Tibial nerve (tissue), 4 donors: ENCODE measurements at regions not wholly inside any gene's neighbourhood (a gene's known extent, or its start where the extent isn't known, plus 50 kb on each side); places are given as distances from the start of the nearest gene placed in this dataset.
"Not testable (repeated sequence)": the region's sequence is repeated elsewhere in the genome, so short reads cannot be mapped to it uniquely, and the experiment has no call there.

Experiments
- DNase-seq, 2 donors: peaks; one replicate each; pipeline ENCODE4 v3.0.0-alpha.2; 2019; ENCODE audit warnings: low spot score in 2 of 2
- H3K27ac ChIP-seq, 4 donors: fragments of 200-600 bp; sonication (generic) in 3 of 4; one replicate each; pipeline ENCODE4 v1.5.1; 2017 to 2019; ENCODE audit warnings: mild to moderate bottlenecking in 1 of 4
- H3K27me3 ChIP-seq, 2 donors: fragments of 200-600 bp; sonication (generic) in 1 of 2; one replicate each; pipeline versions ENCODE4 v1.5.1 to v1.6.0; 2017 to 2019
- H3K36me3 ChIP-seq, 3 donors: fragments of 200-600 bp; sonication (generic); one replicate each; pipeline ENCODE4 v1.5.1; 2018 to 2019
- H3K4me1 ChIP-seq, 4 donors: fragments of 200-600 bp; sonication (generic) in 3 of 4; one replicate each; pipeline ENCODE4 v1.5.1; 2017 to 2019
- H3K4me3 ChIP-seq, 4 donors: fragments of 200-600 bp; sonication (generic) in 3 of 4; one replicate each; pipeline ENCODE4 v1.5.1; 2017 to 2019; ENCODE audit warnings: mild to moderate bottlenecking in 1 of 4, moderate library complexity in 1 of 4
- H3K9me3 ChIP-seq, 4 donors: fragments of 200-600 bp; sonication (generic) in 3 of 4; one replicate each; pipeline ENCODE4 v1.5.1; 2017 to 2019
- EP300 ChIP-seq, 2 donors: sonication (generic); formaldehyde crosslinking; IDR thresholded peaks; one replicate each; pipeline ENCODE4 v1.6.1; 2017; ENCODE audit warnings: antibody characterized with exemption in 2 of 2, mild to moderate bottlenecking in 1 of 2
- POLR2A ChIP-seq, 2 donors: fragments of 450-650 bp; IDR thresholded peaks; one replicate each; pipeline ENCODE4 v1.6.1; 2017; ENCODE audit warnings: antibody characterized with exemption in 2 of 2, mild to moderate bottlenecking in 2 of 2, moderate library complexity in 2 of 2
- WGBS, 2 donors: methylation state at CpG; one replicate each; pipeline ENCODE4 v1.1.5; 2018; 5-methylcytosine and 5-hydroxymethylcytosine counted together
- TF ChIP-seq, protein P1 (sequence below), 5 experiments: fragments of 200-600 bp in 3 of 5; fragments of 450-650 bp in 2 of 5; sonication (generic) in 3 of 5; IDR thresholded peaks; one replicate each; pipeline ENCODE4 v1.5.1; 2016 to 2019; ENCODE audit warnings: antibody characterized with exemption in 5 of 5, mild to moderate bottlenecking in 3 of 5, moderate library complexity in 2 of 5

GRCh38 chr4:111362941-111363361 is 740.1 kb upstream of the PITX2 start:
- 50 to 55% methylated on average over 1 of the region's 1 CpG for WGBS, 2 donors
- no peak overlapping the region for H3K4me3 ChIP-seq
- peak; percentile 26 to 41 for DNase-seq
- peaks cover 0 to 5% (median 0%) of the 10 kb centered on the region in 4 donors for H3K9me3 ChIP-seq
- TF ChIP-seq, protein P1, sequence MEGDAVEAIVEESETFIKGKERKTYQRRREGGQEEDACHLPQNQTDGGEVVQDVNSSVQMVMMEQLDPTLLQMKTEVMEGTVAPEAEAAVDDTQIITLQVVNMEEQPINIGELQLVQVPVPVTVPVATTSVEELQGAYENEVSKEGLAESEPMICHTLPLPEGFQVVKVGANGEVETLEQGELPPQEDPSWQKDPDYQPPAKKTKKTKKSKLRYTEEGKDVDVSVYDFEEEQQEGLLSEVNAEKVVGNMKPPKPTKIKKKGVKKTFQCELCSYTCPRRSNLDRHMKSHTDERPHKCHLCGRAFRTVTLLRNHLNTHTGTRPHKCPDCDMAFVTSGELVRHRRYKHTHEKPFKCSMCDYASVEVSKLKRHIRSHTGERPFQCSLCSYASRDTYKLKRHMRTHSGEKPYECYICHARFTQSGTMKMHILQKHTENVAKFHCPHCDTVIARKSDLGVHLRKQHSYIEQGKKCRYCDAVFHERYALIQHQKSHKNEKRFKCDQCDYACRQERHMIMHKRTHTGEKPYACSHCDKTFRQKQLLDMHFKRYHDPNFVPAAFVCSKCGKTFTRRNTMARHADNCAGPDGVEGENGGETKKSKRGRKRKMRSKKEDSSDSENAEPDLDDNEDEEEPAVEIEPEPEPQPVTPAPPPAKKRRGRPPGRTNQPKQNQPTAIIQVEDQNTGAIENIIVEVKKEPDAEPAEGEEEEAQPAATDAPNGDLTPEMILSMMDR (IDR thresholded peaks at IDR 0.05), result no peak
- TF ChIP-seq POLR2A (IDR thresholded peaks at IDR 0.05) (no peak), EP300 (IDR thresholded peaks at IDR 0.05) (no peak)
- no peaks in the 10 kb centered on the region for H3K27me3 ChIP-seq
- H3K4me1 ChIP-seq, result no peaks in the 10 kb centered on the region
- no peak overlapping the region for H3K27ac ChIP-seq
- H3K36me3 ChIP-seq, result no peaks in the 10 kb centered on the region

DNA sequence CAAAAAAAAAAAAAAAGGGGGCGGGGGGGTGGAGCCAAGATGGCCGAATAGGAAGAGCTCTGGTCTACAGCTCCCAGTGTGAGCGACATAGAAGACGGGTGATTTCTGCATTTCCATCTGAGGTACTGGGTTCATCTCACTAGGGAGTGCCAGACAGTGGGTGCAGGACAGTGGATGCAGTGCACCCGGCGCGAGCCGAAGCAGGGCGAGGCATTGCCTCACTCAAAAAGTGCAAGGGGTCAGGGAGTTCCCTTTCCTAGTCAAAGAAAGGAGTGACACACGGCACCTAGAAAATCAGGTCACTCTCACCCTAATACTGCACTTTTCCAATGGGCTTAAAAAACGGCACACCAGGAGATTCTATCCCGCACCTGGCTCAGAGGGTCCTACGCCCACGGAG is 755.0 kb upstream of the PITX2 start:
- not testable (repeated sequence) for DNase-seq, H3K4me3 ChIP-seq, H3K27ac ChIP-seq, H3K36me3 ChIP-seq, H3K4me1 ChIP-seq, H3K27me3 ChIP-seq
- WGBS, 2 donors, result 92 to 94% methylated on average over 14 of the region's 14 CpGs
- H3K9me3 ChIP-seq, result peaks cover 0 to 16% (median 0%) of the 10 kb centered on the region in 4 donors

- H3K4me1 ChIP-seq, result no peaks in the 10 kb centered on the region
- 39 to 58% methylated on average over 1 of the region's 1 CpG for WGBS, 2 donors
- H3K9me3 ChIP-seq, result no peaks in the 10 kb centered on the region
- H3K36me3 ChIP-seq, result no peaks in the 10 kb centered on the region
- no peak overlapping the region for H3K27ac ChIP-seq
- H3K27me3 ChIP-seq, result no peaks in the 10 kb centered on the region
- H3K4me3 ChIP-seq, result no peak overlapping the region
- no peak for DNase-seq
- TF ChIP-seq EP300 (IDR thresholded peaks at IDR 0.05) (no peak), POLR2A (IDR thresholded peaks at IDR 0.05) (no peak)
- TF ChIP-seq, protein P1 (IDR thresholded peaks at IDR 0.05), result no peak
Observed at GRCh38 chr4:111388561-111388960, 756.7 kb upstream of the FAM241A start.

DNA sequence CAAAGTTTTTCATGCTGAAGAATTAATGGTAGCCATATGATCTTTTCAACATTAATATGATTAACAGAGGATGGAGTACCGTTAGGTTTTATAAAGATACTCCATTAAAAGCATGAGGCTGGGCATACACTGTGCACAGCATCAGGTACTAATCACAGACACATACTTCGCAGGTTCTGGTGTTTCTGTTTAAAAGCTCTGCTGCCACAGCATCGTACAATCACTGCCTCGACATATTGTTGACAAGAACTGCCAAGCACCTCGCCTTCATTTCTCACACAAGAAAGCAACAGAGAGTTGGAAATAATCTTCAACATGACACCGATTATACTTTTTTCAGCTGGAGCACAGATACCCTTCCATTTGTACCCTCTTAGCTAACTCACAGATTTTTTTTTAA is 753.4 kb upstream of the FAM241A start:
- Histone ChIP-seq H3K27ac (no peak overlapping the region), H3K9me3 (no peaks in the 10 kb centered on the region), H3K27me3 (no peaks in the 10 kb centered on the region), H3K36me3 (no peaks in the 10 kb centered on the region), H3K4me3 (no peak overlapping the region), H3K4me1 (no peaks in the 10 kb centered on the region)
- WGBS, 2 donors, result 69 to 80% methylated on average over 6 of the region's 6 CpGs
- DNase-seq, result no peak
- TF ChIP-seq EP300 (IDR thresholded peaks at IDR 0.05), result no peak
- TF ChIP-seq, protein P1 (IDR thresholded peaks at IDR 0.05), result no peak
- TF ChIP-seq POLR2A (IDR thresholded peaks at IDR 0.05), result no peak

DNA sequence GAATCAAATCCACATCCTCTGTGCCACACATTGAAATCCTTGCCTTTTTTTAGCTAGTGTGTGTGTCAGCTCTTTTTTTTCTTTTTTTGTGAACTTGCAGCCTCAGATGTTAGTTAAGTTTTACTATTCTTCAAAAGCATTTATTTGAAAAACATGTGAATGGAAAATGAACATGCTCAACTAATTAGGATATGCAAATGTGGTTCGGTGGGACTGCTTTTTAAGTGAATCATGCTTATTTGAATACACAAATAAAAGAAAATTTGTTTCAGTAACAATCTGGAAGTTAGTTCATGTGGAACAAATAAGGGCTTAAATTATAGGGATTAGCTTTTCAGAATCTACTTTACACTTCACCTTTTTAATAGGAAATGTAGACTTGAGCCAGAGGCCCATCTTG is 751.5 kb upstream of the FAM241A start:
- DNase-seq, result no peak
- Histone ChIP-seq H3K36me3 (no peaks in the 10 kb centered on the region), H3K27ac (no peak overlapping the region), H3K4me1 (peaks cover 0 to 4% (median 0%) of the 10 kb centered on the region in 4 donors), H3K9me3 (no peaks in the 10 kb centered on the region), H3K27me3 (no peaks in the 10 kb centered on the region), H3K4me3 (no peak overlapping the region)
- WGBS, 2 donors, result 72 to 74% methylated on average over 1 of the region's 1 CpG
- TF ChIP-seq EP300 (IDR thresholded peaks at IDR 0.05) (no peak), POLR2A (IDR thresholded peaks at IDR 0.05) (no peak)
- TF ChIP-seq, protein P1 (IDR thresholded peaks at IDR 0.05), result no peak

GRCh38 chr4:111398906-111399330 is 746.3 kb upstream of the FAM241A start:
- DNase-seq, result peak in 1 of 2 donors; percentile 8
- no peaks in the 10 kb centered on the region for H3K27me3 ChIP-seq
- H3K27ac ChIP-seq, result no peak overlapping the region
- no peaks in the 10 kb centered on the region for H3K36me3 ChIP-seq
- peaks cover 0 to 28% (median 8%) of the 10 kb centered on the region in 4 donors for H3K4me1 ChIP-seq
- H3K4me3 ChIP-seq, result no peak overlapping the region
- TF ChIP-seq POLR2A (IDR thresholded peaks at IDR 0.05) (no peak), EP300 (IDR thresholded peaks at IDR 0.05) (no peak)
- TF ChIP-seq, protein P1 (IDR thresholded peaks at IDR 0.05), result no peak
- no peaks in the 10 kb centered on the region for H3K9me3 ChIP-seq
- 24 to 27% methylated on average over 5 of the region's 5 CpGs for WGBS, 2 donors
